CD4-positive, alpha-beta T cell treated with Interleukin-21 for 1 hour (primary cell): ENCODE measurements at regions not wholly inside any gene's neighbourhood (a gene's known extent, or its start where the extent isn't known, plus 50 kb on each side); places are given as distances from the start of the nearest gene placed in this dataset.
"Not testable (repeated sequence)": the region's sequence is repeated elsewhere in the genome, so short reads cannot be mapped to it uniquely, and the experiment has no call there.

Experiments used
- DNase-seq: peaks from one replicate; pipeline ENCODE4 v3.0.0-alpha.2; 2020

- peak; percentile 37 for DNase-seq
These were observed 106.6 kb downstream of the BRMS1L start for GRCh38 chr14:35932659-35933159.

DNA sequence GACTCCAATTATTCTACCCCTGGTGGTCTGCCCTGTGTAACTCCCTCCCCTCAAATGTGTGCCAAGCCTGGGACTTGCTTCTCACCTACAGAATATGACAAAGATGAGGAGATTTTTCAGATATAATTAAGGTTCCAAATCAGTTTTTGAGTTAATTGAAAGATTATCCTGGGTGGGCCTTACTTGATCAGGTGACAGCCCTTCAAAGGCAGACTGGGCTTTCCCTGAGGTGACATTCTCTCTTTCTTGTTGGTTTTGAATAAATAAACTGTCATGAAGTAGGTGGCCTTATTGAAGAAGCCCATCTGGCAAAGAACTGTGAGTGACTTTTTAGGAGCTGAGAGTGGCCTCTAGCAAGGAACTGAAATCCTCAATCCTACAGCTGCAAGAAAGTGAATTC lies 106.0 kb downstream of the BRMS1L start:
- no peak for DNase-seq

GRCh38 chr14:35931346-35931745 lies 105.2 kb downstream of the BRMS1L start:
- no peak for DNase-seq

DNA sequence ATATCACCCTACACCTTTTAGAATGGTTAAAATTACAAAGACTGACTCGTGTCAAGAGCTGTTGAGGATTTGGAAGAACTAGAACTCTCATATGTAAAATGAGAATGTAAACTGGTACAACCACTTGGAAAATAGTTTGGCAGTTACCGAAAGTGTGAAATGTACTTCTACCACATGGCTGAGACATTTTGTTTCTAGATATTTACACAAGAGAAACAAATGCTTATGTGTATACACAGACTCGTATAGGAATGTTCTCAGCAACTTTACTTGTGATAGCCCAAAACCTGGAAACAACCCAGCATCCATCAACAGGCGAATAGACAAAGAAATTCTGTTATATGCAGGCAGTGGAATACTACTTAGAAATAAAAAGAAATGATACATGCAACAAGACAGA lies 103.0 kb downstream of the BRMS1L start:
- DNase-seq: no peak

DNA sequence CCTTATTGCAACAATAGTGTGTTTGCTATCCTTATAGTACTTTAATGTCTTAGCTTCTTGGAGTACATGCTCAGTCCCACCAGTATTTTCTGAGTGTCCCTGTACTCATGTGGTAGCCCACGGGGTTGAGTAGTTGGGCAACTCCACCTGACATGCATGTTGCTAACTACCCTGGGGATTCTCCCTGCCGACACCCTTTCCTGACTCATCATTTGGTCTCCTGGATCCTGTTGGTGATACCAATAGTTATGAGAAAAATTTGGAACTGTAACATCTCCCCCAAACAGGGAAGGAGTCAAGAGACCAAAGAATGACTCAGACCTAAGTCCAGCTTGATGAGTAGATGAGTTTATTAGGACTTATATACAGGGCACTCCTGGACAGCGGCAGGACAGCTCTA lies 101.6 kb downstream of the BRMS1L start:
- no peak for DNase-seq

DNA sequence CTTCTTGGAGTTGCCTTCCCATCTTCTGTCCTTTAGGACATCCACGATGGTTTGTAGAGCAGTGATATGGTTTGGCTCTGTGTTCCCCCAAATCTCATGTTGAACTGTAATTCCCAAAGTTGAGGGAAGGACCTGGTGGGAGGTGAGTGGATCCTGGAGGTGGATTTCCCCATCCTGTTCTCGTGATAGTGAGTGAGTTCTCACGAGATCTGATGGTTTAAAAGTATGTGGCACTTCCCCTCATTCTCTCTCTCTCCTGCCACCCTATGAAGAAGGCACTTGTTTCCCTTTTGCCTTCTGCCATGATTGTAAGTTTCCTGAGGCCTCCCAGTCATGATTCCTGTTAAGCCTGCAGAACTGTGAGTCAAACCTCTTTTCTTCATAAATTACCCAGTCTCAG lies 99.2 kb downstream of the BRMS1L start:
- no peak for DNase-seq

GRCh38 chr14:35922590-35922989 lies 96.5 kb downstream of the BRMS1L start:
- not testable (repeated sequence) for DNase-seq

- DNase-seq: no peak
These were observed 95.6 kb downstream of the BRMS1L start for GRCh38 chr14:35921745-35922144.
